ENCODE measurements at regions not wholly inside any gene's neighbourhood (a gene's known extent, or its start where the extent isn't known, plus 50 kb on each side); places are given as distances from the start of the nearest gene placed in this dataset.
"Not testable (repeated sequence)": the region's sequence is repeated elsewhere in the genome, so short reads cannot be mapped to it uniquely, and the experiment has no call there.

DNA sequence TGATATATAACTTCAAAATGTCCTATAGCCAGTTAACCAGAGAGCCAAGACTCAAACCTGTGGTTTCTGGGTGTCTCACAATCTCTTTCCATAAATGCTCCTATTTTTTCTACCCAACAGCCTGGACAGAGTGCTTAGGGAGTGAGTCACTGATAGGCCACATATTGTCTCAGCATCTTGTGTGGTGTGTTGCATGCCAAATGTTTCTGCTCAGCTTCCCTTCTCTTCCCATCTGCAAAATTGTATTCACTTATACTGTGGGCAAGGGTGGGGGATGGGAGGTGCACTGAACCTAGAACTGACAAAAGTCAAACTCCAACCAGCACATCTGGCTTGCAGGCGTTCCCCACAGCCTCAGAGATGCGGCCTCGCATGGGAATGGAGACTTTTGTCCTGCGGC is 123.3 kb downstream of the KCNA5 start:
- DNase-seq, result no peak

DNA sequence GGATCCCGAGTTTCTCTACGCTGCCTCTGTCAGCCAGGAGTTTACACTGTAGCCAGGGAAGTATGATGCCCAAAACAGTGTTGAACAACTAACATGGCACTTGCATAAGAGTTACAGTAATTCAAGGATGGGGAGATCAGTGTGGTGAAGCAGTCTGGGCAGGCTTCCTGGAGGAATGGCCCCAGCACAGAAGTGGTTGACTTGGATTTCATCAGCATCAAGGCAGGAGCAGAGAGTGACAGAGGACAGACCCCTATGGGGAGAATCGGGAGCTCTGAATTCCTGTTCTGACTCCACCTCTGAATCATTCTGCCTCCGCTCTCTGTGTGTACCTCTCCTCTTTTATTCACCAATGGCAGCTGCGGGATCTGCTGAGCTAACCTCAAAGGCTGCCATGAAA is 124.5 kb downstream of the KCNA5 start:
- DNase-seq, result no peak

DNA sequence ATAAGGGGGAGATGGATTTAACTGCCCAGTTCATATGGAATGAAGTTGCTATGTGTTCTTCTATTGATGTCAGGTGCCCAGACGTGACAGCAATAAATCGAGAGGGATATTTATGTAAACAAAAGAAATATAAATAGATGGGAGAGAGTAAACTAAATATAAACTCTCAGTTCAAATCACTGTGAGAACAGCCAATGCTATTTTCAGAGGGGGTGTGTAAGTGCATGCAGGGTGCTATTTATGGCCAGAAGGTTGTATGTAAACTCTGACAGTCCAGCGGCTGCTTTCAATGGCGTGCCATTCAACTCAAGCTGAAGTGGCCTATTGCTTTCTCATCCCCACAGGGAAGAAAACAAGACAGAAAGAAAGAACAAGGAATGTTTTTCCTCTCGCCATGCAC is 127.2 kb downstream of the KCNA5 start:
- DNase-seq, result no peak

DNA sequence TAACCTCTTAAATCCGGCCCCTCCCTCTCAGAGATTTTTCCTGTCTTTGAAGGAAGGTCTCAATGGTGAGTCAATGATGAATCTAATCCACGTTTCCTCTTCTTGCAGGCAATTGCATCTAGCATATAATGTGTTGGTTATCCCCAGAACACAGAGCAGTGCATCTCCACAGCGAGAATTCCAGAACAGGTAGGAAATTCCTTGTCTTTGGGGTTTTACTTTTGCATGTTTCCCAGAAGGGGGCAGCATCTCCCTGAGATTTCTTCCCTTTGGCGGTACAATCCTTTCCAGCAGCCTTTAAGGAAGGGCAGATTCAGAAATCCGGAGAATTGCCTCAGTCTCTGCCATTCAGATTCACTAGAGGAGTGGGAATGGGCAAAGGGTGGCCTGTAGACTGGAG is 128.0 kb downstream of the KCNA5 start:
- DNase-seq, result no peak

DNA sequence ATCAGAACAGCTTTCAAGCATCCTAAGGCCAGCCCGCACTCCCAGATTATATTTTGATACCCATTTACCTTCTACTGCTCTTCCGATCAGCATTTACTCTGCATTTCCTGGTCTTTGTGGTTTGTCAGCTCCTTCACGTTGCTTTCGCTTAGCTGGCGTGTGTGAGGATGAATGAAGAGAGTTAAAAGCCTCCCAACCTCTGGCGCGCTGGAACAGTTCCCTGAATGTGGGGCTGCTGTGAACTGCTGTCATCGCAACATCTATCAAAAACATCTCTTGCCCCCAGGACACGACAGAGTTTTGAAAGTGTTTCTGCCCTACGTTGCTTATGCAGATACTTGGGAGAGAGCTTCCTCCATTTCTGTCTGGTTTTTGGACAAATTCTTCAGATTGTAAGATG is 129.2 kb downstream of the KCNA5 start:
- no peak for DNase-seq

DNA sequence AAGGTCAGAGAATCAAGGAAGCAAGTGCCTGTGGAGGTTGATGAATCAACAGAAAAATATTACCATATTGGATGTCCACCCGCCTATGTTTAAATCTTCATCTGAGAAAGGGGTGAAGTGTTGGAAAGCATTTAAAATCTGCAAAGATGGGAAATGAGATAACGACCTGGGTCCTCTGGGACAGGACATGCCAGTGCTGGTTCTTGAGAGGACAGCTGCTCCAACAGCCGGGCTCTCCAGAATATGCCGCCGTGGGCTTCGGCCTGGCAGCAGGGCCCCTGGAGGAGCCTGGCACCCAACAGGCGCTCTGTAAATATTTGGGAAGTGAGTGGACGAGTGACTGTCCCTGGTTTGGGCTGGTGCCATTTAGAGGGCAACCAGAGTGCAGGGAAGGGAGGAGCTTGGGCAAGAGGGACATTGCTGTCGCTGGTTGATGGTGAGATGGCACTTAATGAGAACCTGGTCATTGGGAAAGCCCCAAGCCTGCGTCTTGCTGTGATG is 129.9 kb downstream of the KCNA5 start:
- no peak for DNase-seq

DNA sequence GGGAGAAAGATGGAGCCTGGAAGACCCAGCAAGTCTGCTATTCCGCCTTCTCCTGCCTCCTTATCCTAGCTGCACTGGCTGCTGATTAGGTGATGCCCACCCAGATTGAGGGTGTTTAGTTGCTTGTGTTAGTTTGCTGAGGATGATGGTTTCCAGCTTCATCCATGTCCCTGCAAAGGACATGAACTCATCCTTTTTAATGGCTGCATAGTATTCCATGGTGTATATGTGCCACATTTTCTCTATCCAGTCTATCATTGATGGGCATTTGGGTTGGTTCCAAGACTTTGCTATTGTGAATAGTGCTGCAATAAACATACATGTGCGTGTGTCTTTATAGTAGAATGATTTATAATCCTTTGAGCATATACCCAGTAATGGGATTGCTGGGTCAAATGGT is 131.7 kb downstream of the KCNA5 start:
- not testable (repeated sequence) for DNase-seq

DNA sequence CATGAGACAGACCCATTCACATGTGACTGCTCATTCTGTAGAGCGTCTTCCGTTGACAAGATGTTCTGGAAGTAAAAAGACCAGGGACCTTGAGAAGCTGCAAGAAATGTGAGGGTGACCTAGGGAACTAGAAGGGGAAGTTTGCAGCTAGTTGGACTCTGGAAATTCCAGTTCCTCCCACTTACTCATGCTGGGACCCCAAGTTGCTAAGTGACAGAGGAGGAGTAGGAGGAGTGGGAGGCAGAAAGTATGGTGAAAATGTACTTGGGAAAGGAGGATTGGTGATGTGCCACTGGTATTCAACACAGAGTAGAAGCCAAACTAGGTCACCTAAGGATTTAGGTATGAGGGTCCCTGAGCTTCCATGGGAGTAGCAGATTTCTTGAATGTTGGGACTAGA is 132.4 kb downstream of the KCNA5 start:
- no peak for DNase-seq

DNA sequence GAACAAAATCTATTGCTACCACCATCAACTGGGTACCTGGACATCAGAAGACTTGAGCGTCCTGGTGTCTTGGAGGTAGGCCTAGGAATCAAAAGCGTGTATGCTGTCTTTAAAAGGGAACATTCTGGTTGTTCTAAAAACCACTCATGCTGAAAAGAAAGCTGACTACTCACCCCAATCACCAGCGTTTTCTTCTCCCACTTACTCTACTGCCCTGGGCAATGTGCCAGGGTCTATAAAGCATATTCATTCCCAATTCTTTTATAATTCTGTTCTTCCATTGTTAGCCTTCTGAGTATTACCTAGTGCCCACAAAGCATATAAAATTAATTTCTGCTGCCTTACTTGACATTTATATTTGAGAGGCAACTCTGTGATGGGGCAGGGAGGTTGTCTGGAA is 133.4 kb downstream of the KCNA5 start:
- DNase-seq, result no peak

DNA sequence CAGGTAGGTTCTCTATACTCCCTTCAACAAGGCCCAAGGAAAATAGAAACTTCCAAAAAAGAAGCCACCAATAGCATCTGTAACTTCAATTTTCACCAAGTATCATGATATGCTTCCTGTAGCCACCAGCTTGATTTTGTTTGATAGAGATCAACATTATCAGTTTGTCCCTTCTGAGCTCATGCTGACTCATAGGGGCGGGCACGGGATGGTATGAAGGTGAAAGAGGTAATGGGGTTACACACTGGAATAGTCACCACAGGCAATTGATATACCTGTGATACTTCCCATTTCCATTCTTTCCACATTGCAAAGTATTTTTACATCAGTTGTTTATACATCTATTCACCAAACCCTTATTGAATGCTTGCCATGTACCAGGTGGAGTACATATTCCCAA is 134.1 kb downstream of the KCNA5 start:
- no peak for DNase-seq

DNA sequence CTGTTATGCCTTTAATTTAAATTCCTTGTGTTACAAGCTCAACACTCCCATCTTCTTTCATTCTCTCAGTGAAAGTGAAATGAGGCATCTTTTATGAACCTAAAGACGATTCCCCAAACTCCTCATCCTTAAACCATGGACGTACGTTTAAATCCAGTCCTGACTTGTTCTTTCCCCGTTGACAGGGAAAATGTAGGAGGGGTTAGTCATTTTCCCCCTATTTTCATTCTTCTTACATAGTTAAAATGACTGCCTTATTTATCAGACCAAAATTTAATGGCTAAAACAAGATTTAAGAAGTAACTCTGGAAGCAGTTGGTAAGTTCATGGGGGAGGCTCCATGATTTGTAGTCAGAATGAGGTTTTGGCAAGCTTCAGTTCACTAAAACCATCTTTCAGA is 134.9 kb downstream of the KCNA5 start:
- DNase-seq, result no peak

DNA sequence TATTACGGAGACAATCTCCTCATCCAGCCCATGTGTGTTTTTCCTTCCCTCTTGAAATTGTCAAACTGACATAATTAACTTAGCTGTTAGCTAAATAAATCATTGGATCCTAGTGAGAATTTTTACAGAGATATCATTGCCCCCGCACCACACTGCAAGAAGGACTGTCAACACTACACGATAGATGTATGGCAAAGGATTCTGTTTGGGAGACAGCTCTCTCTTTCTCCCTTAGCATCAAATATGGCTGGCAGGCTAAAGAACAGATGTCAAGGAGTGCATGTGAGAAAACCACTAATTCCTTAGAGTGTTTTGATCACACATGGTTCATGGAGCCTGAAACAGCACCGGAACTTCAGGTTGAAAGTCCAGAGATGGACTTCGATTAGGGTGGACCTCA is 136.8 kb downstream of the KCNA5 start:
- DNase-seq, result no peak

DNA sequence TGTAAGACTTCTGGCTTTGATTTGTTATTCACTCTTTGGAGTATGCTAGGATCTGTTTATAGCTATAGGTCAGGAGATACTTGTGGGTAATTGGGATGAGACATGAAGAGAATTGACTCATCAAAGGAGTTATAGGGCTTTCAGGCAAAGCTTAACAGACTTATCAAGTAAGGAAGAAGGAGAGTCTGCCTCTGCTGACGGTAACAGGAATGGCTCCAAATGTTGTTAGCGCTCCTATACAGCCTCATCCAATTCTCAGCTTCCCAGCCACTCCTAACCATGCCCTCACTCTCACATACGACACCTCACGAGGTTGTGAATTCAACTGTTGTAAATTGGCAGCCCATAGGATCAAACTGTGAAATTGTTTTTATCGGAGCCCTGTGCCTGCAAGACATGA is 140.5 kb downstream of the KCNA5 start:
- DNase-seq, result no peak

DNA sequence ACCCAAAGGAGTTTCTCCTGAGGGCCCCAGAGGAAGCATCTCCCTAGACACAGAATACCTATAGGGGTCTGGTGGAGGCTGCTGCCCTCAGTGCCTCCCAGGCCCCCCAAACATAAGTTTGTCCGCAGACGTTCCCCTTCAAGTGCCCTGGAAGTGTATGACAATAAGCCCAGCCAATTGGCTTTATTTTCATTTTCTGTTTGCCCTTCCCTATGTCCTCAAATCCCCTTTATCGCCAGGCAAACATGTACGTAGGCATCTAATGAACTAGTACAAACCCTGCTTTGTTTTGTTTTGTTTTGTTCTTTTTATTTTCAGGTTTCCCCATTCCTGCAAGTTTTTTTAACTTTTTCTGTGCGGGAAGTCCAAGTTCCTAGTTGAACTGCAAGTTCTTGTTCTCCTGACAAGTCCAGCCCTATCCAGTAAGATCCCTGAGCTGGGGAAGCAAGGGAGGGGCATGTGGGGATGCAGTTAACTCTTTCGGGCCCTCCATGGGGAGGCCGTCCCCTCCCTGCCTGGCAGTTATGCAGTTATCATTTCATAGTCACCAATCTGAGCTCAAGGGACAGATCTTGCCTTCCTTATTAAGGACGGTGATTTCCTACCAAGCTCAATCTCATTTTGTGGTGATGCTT is 141.9 kb downstream of the KCNA5 start:
- DNase-seq, result no peak

DNA sequence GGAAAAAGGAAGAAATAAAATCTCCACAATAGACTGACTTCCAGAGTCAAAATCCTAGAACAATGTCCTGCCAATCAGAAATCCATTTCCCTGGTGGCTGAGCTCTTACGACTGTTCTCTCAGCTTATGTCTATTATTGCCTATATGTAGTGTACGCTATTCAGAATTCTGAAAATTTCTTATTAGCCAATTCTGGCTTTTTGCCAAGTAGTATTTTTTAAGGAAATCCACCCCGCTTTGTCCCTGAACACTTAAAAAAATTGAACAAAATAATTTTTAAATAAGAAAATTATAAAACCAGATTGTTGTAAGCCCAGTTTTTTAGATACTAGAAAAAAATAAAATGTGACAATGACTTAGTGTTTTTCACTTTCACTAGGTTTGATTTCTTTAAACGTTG is 143.0 kb downstream of the KCNA5 start:
- DNase-seq, result no peak

DNA sequence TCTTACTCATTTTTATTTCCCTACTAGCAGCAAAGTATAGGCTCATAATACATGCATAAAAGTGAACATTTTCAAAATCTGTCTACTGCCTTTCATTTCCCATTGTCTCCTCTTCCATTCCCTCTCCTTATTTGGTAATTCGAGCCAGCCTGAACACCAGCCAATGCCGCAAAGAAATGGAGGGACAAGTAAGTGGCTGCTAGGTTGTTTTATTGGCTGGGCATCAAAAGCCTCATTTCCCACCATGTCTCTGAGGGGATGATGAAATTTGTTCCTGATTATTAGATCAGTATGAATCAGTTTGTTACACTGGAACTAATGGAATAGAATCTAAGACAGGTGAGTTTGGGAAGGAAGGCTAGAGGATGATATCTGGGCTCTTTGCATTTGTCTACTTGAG is 143.5 kb downstream of the KCNA5 start:
- no peak for DNase-seq

DNA sequence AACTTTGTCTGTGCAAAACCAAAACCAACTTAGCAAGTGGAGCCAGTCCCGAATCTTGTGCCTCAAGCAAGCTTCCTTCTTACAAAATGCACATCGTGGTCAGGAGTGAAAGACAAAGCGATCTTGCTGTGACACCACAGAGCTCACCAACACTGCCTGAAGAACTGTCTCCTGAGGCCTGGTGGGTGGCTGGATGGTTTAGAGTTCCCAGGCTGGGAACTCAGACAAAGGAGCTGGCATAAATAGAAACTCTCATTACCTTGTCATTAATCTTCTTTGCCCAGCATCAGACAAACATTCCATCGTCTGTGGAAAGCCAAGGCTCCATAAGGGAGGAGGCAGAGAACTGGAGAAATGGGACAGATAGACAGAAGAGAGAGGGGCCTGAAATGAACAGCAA is 144.8 kb downstream of the KCNA5 start:
- DNase-seq, result no peak

DNA sequence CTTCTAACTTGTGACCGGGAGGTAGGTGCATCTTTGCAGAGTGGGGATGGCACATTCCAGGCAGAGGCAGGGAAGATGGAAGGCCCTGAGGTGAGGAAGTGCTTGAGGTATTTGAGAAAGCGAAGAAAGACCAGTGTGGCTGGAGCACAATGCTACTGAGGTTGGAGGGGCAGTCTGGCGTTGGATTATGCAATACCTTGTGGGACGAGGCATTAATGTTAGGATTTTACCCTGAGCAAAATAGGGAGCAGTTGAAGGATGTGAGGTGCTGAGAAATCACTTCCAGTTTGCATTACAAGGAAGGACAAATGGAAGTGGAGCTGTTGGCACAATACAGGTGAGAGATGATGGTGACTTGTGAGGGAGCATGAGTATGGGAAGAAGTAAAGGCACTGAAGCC is 145.5 kb downstream of the KCNA5 start:
- no peak for DNase-seq

DNA sequence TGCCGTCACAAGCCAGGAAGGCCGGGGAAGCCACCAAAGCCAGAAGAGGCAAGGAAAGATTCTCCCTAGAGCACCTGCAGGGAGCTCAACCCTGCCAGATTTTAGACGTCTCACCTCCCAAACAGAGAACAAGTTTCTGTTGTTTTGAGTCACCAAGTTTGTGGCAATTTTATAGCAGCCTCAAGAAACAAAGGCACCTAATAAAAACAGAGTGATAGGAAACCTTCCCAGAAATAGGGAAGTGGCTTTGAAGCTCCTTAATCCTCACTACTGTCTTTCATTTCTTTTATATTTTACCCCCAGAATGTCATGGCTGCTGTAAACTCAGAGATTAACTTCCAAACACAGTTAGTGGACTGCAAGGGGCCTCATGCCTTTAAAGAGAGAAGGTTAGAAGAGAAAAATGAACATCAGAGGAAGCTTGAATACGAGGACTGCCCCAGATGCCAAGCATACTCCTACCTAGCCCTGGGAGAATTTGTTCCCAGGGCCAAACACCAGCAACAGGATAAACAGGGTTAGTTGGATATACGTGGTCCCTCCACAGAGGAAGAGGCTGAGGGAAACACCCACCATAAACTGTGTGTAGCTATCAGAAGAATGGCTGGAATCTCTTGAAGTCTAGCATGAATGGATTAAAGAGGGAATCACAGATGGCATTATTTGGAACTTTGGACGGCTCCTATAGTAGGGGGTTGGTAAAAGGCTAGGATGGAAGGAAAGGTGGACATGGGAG is 148.3 kb downstream of the KCNA5 start:
- DNase-seq, result no peak

DNA sequence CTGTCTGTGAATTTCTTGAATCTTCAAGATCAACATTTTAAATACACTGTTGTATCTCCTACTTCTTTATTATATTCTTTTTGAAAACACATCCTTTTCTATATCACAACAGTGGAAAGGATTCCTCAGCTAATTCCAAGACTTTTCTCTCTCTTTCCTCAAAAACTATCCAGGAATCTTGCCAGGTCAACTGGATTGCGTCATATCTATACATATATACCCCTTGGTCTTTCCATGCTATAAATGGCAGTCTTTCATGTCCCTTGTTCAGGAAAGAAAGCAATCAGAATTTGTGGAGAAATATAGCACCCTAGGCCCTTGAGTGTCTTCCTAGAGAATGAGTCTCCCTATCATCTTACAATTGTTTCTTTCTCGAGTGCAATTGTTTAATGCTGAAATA is 149.0 kb downstream of the KCNA5 start:
- no peak for DNase-seq

DNA sequence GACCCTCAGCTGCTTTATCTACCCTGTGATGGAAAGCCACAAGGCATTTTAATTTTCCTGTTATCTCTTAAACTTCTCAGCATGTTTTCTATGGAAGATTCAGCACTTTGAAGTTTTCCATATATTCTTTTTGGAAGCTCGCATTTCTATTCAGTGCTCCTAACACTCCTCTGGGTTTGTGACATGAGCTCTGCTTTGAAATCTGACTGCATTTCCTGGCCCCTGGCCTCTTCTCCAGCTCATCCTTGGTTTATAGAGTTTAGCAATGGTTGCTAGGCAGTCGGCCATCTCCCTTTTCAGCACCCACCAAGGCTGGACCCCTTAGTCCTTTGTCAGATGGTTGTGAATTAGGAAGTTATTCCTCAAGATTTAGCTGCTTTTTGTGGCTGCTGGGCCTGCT is 150.6 kb downstream of the KCNA5 start:
- no peak for DNase-seq

DNA sequence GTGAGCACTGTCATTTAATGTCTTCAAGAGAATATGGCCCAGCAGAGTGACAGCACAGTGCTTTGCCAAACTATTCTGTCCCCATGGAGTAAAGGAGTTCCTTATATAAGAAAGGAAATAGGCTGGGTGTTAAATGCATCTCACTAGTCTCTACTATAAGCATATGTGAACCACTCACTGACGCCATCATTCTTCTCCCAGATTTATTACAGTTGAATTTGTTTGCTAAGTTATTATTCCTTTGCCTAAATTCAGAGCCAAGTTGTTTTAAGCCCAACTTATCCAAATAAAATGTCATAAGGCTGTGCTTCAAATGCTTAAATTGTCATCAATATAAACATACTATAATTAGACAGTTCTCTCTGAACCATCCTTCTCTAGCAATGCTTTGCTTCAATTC is 151.6 kb downstream of the KCNA5 start:
- DNase-seq, result no peak

DNA sequence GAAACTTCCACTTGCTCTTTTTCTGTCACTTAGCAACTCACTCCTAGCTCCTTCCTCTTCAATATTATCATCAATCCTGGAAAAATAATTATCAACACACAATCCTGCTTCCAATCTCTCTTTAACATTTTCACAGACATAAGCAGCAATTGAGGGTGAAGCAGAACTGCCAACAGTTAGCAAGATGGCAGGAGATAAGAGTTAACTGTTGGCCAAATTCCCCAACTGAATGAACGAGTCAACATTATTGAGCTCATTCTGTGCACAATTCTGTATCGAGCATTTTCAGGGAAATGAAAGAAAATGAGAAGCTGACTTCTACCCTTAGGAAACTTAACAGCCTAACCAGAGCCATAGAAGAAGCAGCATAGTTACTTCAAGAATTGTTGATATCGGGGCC is 152.0 kb downstream of the KCNA5 start:
- no peak for DNase-seq

DNA sequence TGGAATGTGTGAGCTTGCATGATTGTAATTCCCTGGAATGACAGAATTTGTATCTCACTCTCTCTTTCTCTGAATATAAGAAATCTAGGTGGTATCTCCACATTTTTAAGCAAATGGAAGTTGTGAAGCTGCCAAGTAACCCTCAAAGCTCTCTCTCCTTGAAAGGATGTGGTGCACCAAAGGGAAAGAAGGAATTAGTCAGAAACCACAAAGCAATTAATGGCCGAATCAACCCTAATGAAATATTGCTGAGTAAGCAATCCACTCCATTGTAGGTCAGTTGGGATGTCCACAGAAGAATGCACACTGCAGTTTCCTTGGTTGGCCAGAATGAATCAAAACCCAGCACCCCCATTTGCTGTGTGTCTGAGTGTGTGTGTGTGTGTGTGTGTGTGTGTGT is 153.5 kb downstream of the KCNA5 start:
- no peak for DNase-seq

DNA sequence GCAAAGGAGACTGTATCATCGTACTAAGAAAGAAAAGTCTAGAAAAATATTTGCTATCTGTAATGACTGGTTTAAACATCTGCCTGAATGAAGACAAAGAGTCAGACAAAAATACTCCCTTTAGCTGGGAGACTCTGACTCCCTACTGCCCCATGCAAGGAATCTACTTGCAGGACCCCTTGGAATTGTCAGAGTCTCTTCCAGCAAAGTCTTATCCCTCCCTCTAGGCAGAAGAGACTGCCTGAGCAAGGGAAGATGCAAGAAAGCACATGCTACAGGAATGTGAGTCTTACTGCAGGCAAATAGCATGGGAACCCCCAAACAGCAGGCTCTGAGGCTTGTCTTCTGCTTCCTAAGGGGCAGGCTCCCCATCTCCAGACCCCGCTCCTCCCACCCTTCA is 154.0 kb downstream of the KCNA5 start:
- no peak for DNase-seq
